ENCODE measurements at regions not wholly inside any gene's neighbourhood (a gene's known extent, or its start where the extent isn't known, plus 50 kb on each side); places are given as distances from the start of the nearest gene placed in this dataset.

- Histone ChIP-seq H3K4me1 (ENCODE audit: insufficient read depth, low read length) (no peaks in the 10 kb centered on the region), H3K9me3 (ENCODE audit: control insufficient read depth in 1 of 2, insufficient read depth in 1 of 2, low read length in 2 of 2) (peaks cover 0 to 3% of the 10 kb centered on the region in 2 experiments), H3K4me3 (ENCODE audit: low read length) (no peak overlapping the region), H3K27ac (ENCODE audit: low read depth in 1 of 2, low read length in 2 of 2) (no peak overlapping the region), H3K27me3 (ENCODE audit: control insufficient read depth in 1 of 2, insufficient read depth in 2 of 2, low read length in 2 of 2) (no peaks in the 10 kb centered on the region), H3K36me3 (ENCODE audit: insufficient read depth, low read length) (no peaks in the 10 kb centered on the region)
- Mint-ChIP-seq H3K4me3 (no peak overlapping the region), H3K4me1 (ENCODE audit: low read depth) (no peaks in the 10 kb centered on the region), H3K36me3 (ENCODE audit: low read depth) (no peaks in the 10 kb centered on the region), H3K9me3 (no peaks in the 10 kb centered on the region), H3K27me3 (no peaks in the 10 kb centered on the region), H3K27ac (no peak overlapping the region)
- intact Hi-C loops (cut with DNase I, micrococcal nuclease): no loop called here
- ATAC-seq (ENCODE audit: poor library complexity) (no peak), DNase-seq (no peak)
- POLR2A ChIA-PET: no interaction called here
- no peak for TF ChIP-seq CTCF (IDR thresholded peaks at IDR 0.05)
- CTCF ChIA-PET: no interaction called here
These were observed 836.0 kb downstream of the MAFB start for GRCh38 chr20:39853050-39853449.

GRCh38 chr20:39851459-39851858 is 837.6 kb downstream of the MAFB start:
- no peak for DNase-seq
- Mint-ChIP-seq H3K9me3 (no peaks in the 10 kb centered on the region), H3K4me1 (ENCODE audit: low read depth) (no peaks in the 10 kb centered on the region), H3K27me3 (no peaks in the 10 kb centered on the region), H3K4me3 (no peak overlapping the region), H3K27ac (no peak overlapping the region), H3K36me3 (ENCODE audit: low read depth) (no peaks in the 10 kb centered on the region)
- ATAC-seq (ENCODE audit: poor library complexity): no peak
- H3K4me3 ChIP-seq (ENCODE audit: low read length): no peak overlapping the region
- H3K27me3 ChIP-seq (ENCODE audit: control insufficient read depth in 1 of 2, insufficient read depth in 2 of 2, low read length in 2 of 2): no peaks in the 10 kb centered on the region
- H3K27ac ChIP-seq (ENCODE audit: low read depth in 1 of 2, low read length in 2 of 2): no peak overlapping the region
- H3K36me3 ChIP-seq (ENCODE audit: insufficient read depth, low read length): no peaks in the 10 kb centered on the region
- POLR2A ChIA-PET: no interaction called here
- CTCF ChIA-PET: no interaction called here
- H3K9me3 ChIP-seq (ENCODE audit: control insufficient read depth in 1 of 2, insufficient read depth in 1 of 2, low read length in 2 of 2): peaks cover 0 to 3% of the 10 kb centered on the region in 2 experiments
- intact Hi-C loops (cut with DNase I, micrococcal nuclease): no loop called here
- TF ChIP-seq CTCF (IDR thresholded peaks at IDR 0.05): no peak
- no peaks in the 10 kb centered on the region for H3K4me1 ChIP-seq (ENCODE audit: insufficient read depth, low read length)

- no peaks in the 10 kb centered on the region for H3K36me3 Mint-ChIP-seq (ENCODE audit: low read depth)
These were observed 838.2 kb downstream of the MAFB start for GRCh38 chr20:39850821-39851330.

More at GRCh38 chr20:39850821-39851330, 838.2 kb downstream of the MAFB start:
- H3K9me3 Mint-ChIP-seq: no peaks in the 10 kb centered on the region
- no peaks in the 10 kb centered on the region for H3K4me1 Mint-ChIP-seq (ENCODE audit: low read depth)
- H3K4me3 ChIP-seq (ENCODE audit: low read length): no peak overlapping the region
- H3K4me3 Mint-ChIP-seq: no peak overlapping the region
- POLR2A ChIA-PET: no interaction called here
- no peak for TF ChIP-seq CTCF (IDR thresholded peaks at IDR 0.05)
- H3K27me3 Mint-ChIP-seq: no peaks in the 10 kb centered on the region
- CTCF ChIA-PET: no interaction called here
- intact Hi-C loops (cut with DNase I, micrococcal nuclease): no loop called here
- ATAC-seq (ENCODE audit: poor library complexity) (no peak), DNase-seq (no peak)
- no peaks in the 10 kb centered on the region for H3K36me3 ChIP-seq (ENCODE audit: insufficient read depth, low read length)
- H3K27me3 ChIP-seq (ENCODE audit: control insufficient read depth in 1 of 2, insufficient read depth in 2 of 2, low read length in 2 of 2): no peaks in the 10 kb centered on the region
- no peak overlapping the region for H3K27ac Mint-ChIP-seq
- H3K4me1 ChIP-seq (ENCODE audit: insufficient read depth, low read length): no peaks in the 10 kb centered on the region
- H3K9me3 ChIP-seq (ENCODE audit: control insufficient read depth in 1 of 2, insufficient read depth in 1 of 2, low read length in 2 of 2): peaks cover 0 to 3% of the 10 kb centered on the region in 2 experiments
- no peak overlapping the region for H3K27ac ChIP-seq (ENCODE audit: low read depth in 1 of 2, low read length in 2 of 2)
